Astrocyte (in vitro differentiated cells and primary cell): ENCODE measurements at regions not wholly inside any gene's neighbourhood (a gene's known extent, or its start where the extent isn't known, plus 50 kb on each side); places are given as distances from the start of the nearest gene placed in this dataset.

Experiments used
- EZH2 ChIP-seq: IDR thresholded peaks from 2 replicates; pipeline ENCODE4 v1.6.1; 2012; ENCODE audit warnings: mild to moderate bottlenecking, low read length, inconsistent platforms; ENCODE audit not compliant: insufficient read depth
- TF ChIP-seq, protein P1 (sequence below): IDR thresholded peaks from 2 replicates; pipeline ENCODE4 v1.5.1; 2011; ENCODE audit warnings: low read depth, mild to moderate bottlenecking, inconsistent platforms, low read length, moderate library complexity; ENCODE audit not compliant: insufficient read depth

DNA sequence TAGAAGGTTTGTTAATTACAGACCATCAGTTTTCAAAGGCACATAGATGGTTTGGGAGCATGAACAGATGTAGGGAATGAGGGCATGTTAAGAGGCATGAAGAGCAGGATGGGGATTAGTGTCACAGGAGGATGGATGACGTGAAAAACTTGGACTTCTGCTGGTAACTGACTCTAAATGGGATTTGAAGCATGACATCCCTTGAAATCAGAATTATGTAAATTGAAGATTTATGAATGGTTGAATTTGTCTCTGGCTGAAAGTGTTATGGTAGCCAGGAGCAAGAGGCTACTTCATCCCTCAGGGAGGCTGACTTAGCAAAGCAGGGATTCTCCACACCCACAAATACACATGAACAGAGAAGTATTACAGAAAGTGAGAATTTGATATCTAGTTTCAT, 454.6 kb downstream of the MAGEB5 start:
- TF ChIP-seq, protein P1, sequence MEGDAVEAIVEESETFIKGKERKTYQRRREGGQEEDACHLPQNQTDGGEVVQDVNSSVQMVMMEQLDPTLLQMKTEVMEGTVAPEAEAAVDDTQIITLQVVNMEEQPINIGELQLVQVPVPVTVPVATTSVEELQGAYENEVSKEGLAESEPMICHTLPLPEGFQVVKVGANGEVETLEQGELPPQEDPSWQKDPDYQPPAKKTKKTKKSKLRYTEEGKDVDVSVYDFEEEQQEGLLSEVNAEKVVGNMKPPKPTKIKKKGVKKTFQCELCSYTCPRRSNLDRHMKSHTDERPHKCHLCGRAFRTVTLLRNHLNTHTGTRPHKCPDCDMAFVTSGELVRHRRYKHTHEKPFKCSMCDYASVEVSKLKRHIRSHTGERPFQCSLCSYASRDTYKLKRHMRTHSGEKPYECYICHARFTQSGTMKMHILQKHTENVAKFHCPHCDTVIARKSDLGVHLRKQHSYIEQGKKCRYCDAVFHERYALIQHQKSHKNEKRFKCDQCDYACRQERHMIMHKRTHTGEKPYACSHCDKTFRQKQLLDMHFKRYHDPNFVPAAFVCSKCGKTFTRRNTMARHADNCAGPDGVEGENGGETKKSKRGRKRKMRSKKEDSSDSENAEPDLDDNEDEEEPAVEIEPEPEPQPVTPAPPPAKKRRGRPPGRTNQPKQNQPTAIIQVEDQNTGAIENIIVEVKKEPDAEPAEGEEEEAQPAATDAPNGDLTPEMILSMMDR = no peak
- no peak for TF ChIP-seq EZH2
